VCaP (cell line): ENCODE measurements at regions not wholly inside any gene's neighbourhood (a gene's known extent, or its start where the extent isn't known, plus 50 kb on each side); places are given as distances from the start of the nearest gene placed in this dataset.

Source experiments
- H3K27ac ChIP-seq: fragments of 450-650 bp; 2 replicates; pipeline ENCODE4 v1.5.1; 2017
- TF ChIP-seq, protein P1 (sequence below): fragments of 450-650 bp; conservative IDR thresholded peaks from 2 replicates; pipeline ENCODE4 v1.5.1; 2017; ENCODE audit warnings: mild to moderate bottlenecking, moderate library complexity

DNA sequence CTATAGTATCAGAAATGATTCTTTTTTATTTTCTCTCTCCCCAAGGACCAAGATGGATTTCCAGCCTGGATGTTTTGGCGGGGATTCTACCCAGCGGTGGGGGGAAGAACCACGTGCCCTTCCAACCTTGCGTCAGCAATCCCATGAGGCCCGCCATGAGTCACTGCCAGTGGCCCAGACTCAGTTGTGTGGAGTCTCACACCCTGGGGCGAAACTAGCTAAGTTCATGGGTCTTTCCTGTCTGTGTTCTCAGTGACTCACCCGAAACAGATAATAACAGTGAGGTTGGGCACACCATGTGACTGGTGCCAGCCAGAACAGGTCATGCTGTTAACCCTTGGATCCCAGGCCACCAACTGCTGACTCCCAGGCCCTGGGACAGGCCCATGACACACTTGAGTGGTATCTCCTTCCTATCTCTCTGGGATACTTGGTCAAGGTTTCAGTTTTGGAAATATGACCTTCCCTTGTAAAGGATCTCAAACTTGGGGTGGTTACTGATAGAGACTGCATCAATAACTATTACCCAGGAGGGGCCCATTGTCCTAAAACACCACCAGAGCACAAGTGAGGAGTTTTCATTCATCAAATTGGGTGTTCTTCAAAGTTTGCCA lies 98.0 kb upstream of the DUSP10 start:
- TF ChIP-seq, protein P1, sequence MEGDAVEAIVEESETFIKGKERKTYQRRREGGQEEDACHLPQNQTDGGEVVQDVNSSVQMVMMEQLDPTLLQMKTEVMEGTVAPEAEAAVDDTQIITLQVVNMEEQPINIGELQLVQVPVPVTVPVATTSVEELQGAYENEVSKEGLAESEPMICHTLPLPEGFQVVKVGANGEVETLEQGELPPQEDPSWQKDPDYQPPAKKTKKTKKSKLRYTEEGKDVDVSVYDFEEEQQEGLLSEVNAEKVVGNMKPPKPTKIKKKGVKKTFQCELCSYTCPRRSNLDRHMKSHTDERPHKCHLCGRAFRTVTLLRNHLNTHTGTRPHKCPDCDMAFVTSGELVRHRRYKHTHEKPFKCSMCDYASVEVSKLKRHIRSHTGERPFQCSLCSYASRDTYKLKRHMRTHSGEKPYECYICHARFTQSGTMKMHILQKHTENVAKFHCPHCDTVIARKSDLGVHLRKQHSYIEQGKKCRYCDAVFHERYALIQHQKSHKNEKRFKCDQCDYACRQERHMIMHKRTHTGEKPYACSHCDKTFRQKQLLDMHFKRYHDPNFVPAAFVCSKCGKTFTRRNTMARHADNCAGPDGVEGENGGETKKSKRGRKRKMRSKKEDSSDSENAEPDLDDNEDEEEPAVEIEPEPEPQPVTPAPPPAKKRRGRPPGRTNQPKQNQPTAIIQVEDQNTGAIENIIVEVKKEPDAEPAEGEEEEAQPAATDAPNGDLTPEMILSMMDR: no peak
- no peak overlapping the region for H3K27ac ChIP-seq

GRCh38 chr1:221839321-221839720 lies 97.4 kb upstream of the DUSP10 start:
- TF ChIP-seq, protein P1: no peak
- no peak overlapping the region for H3K27ac ChIP-seq

- TF ChIP-seq, protein P1: no peak
- no peak overlapping the region for H3K27ac ChIP-seq
Measured at GRCh38 chr1:221837896-221838295, 96.0 kb upstream of the DUSP10 start.

DNA sequence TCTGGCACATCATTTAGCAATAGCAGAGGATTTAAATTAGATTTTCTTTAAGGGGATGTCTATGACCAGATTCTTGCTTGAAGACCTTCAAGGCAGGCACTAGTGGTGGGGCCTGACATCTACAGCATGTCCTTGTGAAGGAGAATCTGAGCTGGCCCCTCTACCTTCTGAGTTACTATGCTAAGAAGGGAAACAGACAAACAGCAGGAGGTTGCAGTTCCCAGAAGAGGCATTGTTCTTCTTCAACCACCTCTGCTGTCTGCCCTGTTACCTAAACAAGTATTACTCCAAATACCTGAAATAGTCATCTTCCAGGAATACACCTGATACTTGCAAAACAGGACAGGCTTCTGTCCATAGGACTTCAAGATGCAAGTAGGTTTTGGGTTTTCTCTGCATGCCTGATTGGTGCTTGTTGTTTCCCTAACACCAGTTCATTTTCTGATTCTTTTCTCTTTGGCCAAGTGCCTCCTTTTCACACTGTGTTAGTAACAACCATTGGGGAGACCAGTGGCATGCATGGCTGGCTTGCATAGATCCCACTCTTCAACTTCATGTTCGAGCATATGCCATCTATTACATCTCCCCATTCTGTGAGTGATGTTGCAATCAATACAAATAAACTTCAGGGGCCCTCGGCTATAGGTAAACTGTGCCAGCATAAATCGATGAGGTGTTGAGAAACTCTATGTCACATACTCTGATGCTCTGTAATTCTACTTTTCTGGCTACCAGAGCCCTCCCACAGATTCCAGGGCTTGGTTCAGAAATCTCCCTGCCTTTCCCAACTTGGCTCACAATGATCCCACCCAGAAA lies 93.0 kb upstream of the DUSP10 start:
- TF ChIP-seq, protein P1: no peak
- no peak overlapping the region for H3K27ac ChIP-seq

GRCh38 chr1:221832617-221833016 lies 90.7 kb upstream of the DUSP10 start:
- peak overlapping the region; percentile 51 for H3K27ac ChIP-seq
- TF ChIP-seq, protein P1: no peak

DNA sequence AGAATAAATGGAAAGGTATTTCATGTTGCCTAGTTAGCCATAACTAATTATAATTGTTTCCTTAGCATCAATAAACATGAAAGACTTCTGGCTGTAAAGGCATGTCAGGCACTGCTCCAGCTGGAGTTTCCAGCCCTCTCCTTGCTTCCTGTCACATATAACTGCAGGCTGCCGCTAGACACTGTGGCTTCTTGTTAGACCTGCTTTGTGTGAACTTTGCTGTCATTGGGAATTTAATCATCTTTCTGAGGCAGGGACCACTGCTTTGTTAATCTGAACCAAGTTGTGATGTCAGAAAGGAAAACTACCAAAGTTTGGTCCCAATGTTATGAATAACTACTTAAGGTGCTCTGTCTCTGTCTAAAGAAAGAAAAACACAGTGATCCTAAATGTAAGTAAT lies 90.3 kb upstream of the DUSP10 start:
- H3K27ac ChIP-seq: peak overlapping the region; percentile 51
- TF ChIP-seq, protein P1: no peak

DNA sequence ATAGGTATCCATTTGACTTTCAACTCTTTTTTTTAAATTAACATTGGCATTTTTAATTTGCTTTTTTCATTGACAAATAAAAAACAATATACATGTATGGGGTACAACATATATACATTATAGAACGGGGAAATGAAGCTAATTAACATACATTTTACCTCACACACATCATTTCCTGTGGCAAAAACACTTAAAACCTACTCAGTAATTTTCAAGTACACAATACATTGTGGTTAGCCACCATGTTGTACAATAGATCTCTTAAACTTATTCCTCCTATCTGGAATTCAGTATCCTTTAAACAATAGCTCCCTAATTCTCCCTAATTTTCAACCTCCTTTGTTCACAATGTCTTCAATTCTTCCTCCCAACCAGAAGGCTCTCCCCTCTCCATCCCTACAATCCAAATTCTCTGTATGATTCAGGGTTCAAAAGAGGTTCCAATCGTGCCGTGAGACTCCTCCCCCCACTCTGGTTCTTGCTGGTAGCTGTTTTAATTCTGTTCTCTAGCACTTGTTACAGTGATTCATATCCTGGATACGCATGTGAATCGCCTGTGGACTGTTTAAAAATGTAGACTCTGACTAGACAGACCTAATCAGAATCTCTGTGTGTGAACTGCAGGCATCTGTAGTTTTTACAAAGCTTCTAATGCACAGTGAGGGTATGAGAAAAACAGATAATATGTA lies 87.6 kb upstream of the DUSP10 start:
- TF ChIP-seq, protein P1: no peak
- H3K27ac ChIP-seq: no peak overlapping the region
